ENCODE measurements at regions not wholly inside any gene's neighbourhood (a gene's known extent, or its start where the extent isn't known, plus 50 kb on each side); places are given as distances from the start of the nearest gene placed in this dataset.

DNA sequence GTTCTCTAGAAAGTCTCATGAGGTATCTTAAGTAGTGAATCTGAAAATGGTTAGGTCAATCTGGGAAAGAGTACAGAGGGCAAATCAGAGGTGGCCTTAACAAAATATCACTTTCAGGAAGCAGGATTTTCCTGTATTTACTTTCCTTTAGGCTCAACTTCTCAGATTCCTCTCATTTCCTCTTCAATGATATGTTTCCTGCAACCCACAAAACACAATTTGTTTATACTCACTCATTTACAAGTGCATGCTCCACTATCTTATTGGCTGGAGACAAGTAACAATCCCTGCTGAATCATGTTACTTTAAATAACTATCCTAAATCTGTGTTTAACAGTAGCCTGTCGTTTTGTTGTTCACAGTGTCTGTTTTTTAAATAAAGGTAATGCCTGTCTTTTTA is 228.1 kb downstream of the DSC3 start:
- Histone ChIP-seq H3K36me3 (ENCODE audit: control insufficient read depth in 2 of 2, insufficient read depth in 2 of 2, low read length in 1 of 2) (no peaks in the 10 kb centered on the region), H4K20me1 (ENCODE audit: control insufficient read depth, insufficient read depth) (no peaks in the 10 kb centered on the region), H3K4me3 (no peak overlapping the region), H3K9me3 (replicated peaks; ENCODE audit: control insufficient read depth, insufficient read depth, low read length) (no peaks in the 10 kb centered on the region), H3K9ac (ENCODE audit: control insufficient read depth, insufficient read depth, low read length) (no peak overlapping the region), H3K27me3 (replicated peaks in 1 of 2; ENCODE audit: control insufficient read depth in 2 of 2, insufficient read depth in 2 of 2, low read length in 1 of 2) (no peaks in the 10 kb centered on the region), H2AFZ (ENCODE audit: control insufficient read depth, low read depth, low read length) (no peak overlapping the region), H3K79me2 (ENCODE audit: control insufficient read depth, insufficient read depth, low read length) (no peaks in the 10 kb centered on the region), H3K27ac (ENCODE audit: control insufficient read depth, insufficient read depth) (no peak overlapping the region), H3K4me1 (ENCODE audit: control insufficient read depth, insufficient read depth, low read length) (no peaks in the 10 kb centered on the region), H3K4me2 (ENCODE audit: control insufficient read depth, insufficient read depth) (no peak overlapping the region)
- POLR2A ChIA-PET, result no interaction called here
- BruUV-seq (replicated peaks), result no TSS peak
- SMC1A ChIA-PET (ENCODE audit: uncharacterized antibody, unreplicated experiment), result no interaction called here
- WGBS (ENCODE audit: insufficient coverage, insufficient replicate concordance, low lambda C conversion rate, missing lambda C conversion rate), result 0% methylated on average over 1 of the region's 1 CpG
- ATAC-seq, result no peak
- RAD21 ChIA-PET (ENCODE audit: unreplicated experiment), result no interaction called here
- in situ Hi-C loops (cut with MboI), result no loop called here
- TF ChIP-seq TAF1 (IDR thresholded peaks at IDR 0.05; ENCODE audit: borderline replicate concordance, low read depth, low read length) (no peak), RB1 (IDR thresholded peaks at IDR 0.05; ENCODE audit: borderline replicate concordance) (no peak), EZH2 (IDR thresholded peaks at IDR 0.05; ENCODE audit: borderline replicate concordance, control insufficient read depth, low read depth, low read length) (no peak), HCFC1 (IDR thresholded peaks at IDR 0.05; ENCODE audit: low read length) (no peak), SIX5 (IDR thresholded peaks at IDR 0.05; ENCODE audit: low read depth, low read length, severe bottlenecking) (no peak), CHD2 (IDR thresholded peaks at IDR 0.05; ENCODE audit: borderline replicate concordance, low read depth, low read length) (no peak), IRF4 (IDR thresholded peaks at IDR 0.05; ENCODE audit: low read depth, low read length) (no peak), EGR1 (IDR thresholded peaks at IDR 0.05; ENCODE audit: borderline replicate concordance in 1 of 2, low read depth in 2 of 2, low read length in 2 of 2) (no peak), PAX5 (IDR thresholded peaks at IDR 0.05; ENCODE audit: borderline replicate concordance, low read depth, low read length) (no peak), BACH1 (IDR thresholded peaks at IDR 0.05; ENCODE audit: borderline replicate concordance) (no peak), BMI1 (IDR thresholded peaks at IDR 0.05; ENCODE audit: borderline replicate concordance) (no peak), STAT1 (conservative IDR thresholded peaks at IDR 0.05) (no peak)
- TF ChIP-seq, protein P1, sequence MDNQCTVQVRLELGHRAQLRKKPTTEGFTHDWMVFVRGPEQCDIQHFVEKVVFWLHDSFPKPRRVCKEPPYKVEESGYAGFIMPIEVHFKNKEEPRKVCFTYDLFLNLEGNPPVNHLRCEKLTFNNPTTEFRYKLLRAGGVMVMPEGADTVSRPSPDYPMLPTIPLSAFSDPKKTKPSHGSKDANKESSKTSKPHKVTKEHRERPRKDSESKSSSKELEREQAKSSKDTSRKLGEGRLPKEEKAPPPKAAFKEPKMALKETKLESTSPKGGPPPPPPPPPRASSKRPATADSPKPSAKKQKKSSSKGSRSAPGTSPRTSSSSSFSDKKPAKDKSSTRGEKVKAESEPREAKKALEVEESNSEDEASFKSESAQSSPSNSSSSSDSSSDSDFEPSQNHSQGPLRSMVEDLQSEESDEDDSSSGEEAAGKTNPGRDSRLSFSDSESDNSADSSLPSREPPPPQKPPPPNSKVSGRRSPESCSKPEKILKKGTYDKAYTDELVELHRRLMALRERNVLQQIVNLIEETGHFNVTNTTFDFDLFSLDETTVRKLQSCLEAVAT (IDR thresholded peaks at IDR 0.05), result no peak
- TF ChIP-seq, protein P2, sequence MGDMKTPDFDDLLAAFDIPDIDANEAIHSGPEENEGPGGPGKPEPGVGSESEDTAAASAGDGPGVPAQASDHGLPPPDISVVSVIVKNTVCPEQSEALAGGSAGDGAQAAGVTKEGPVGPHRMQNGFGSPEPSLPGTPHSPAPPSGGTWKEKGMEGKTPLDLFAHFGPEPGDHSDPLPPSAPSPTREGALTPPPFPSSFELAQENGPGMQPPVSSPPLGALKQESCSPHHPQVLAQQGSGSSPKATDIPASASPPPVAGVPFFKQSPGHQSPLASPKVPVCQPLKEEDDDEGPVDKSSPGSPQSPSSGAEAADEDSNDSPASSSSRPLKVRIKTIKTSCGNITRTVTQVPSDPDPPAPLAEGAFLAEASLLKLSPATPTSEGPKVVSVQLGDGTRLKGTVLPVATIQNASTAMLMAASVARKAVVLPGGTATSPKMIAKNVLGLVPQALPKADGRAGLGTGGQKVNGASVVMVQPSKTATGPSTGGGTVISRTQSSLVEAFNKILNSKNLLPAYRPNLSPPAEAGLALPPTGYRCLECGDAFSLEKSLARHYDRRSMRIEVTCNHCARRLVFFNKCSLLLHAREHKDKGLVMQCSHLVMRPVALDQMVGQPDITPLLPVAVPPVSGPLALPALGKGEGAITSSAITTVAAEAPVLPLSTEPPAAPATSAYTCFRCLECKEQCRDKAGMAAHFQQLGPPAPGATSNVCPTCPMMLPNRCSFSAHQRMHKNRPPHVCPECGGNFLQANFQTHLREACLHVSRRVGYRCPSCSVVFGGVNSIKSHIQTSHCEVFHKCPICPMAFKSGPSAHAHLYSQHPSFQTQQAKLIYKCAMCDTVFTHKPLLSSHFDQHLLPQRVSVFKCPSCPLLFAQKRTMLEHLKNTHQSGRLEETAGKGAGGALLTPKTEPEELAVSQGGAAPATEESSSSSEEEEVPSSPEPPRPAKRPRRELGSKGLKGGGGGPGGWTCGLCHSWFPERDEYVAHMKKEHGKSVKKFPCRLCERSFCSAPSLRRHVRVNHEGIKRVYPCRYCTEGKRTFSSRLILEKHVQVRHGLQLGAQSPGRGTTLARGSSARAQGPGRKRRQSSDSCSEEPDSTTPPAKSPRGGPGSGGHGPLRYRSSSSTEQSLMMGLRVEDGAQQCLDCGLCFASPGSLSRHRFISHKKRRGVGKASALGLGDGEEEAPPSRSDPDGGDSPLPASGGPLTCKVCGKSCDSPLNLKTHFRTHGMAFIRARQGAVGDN (IDR thresholded peaks at IDR 0.05), result no peak
- FAIRE-seq, result no peak
- no peak for DNase-seq (ENCODE audit: low read depth, low spot score)
- intact Hi-C loops (cut with micrococcal nuclease; ENCODE audit: unreplicated experiment), result no loop called here
- CTCF ChIA-PET, result no interaction called here
